Ascending aorta (tissue), 2 donors: ENCODE measurements at regions not wholly inside any gene's neighbourhood (a gene's known extent, or its start where the extent isn't known, plus 50 kb on each side); places are given as distances from the start of the nearest gene placed in this dataset.

ENCODE experiments used
- DNase-seq, 2 donors: peaks; one replicate each; pipeline ENCODE4 v3.0.0-alpha.2; 2019; ENCODE audit warnings: low spot score in 2 of 2
- H3K27ac ChIP-seq, 2 donors: fragments of 200-600 bp; sonication (generic); one replicate each; pipeline ENCODE4 v1.5.1; 2016 to 2017; ENCODE audit warnings: mild to moderate bottlenecking in 1 of 2
- H3K27me3 ChIP-seq: fragments of 200-600 bp; sonication (generic); one replicate; pipeline ENCODE4 v1.5.1; 2017
- H3K36me3 ChIP-seq, 2 donors: fragments of 200-600 bp; sonication (generic); one replicate each; pipeline ENCODE4 v1.5.1; 2016
- H3K4me1 ChIP-seq, 2 donors: fragments of 200-600 bp; sonication (generic); one replicate each; pipeline ENCODE4 v1.5.1; 2016 to 2017; ENCODE audit warnings: mild to moderate bottlenecking in 1 of 2
- H3K4me3 ChIP-seq, 2 donors: fragments of 200-600 bp; sonication (generic); one replicate each; pipeline ENCODE4 v1.5.1; 2016 to 2017; ENCODE audit warnings: mild to moderate bottlenecking in 1 of 2
- H3K9me3 ChIP-seq, 2 donors: fragments of 200-600 bp; sonication (generic); one replicate each; pipeline ENCODE4 v1.5.1; 2016
- intact Hi-C: fragments of 100-400 bp; cut with DNase I; formaldehyde crosslinking; loops from one replicate; pipeline ENCODE4 v1.15.1; 2023
- TF ChIP-seq, protein P1 (sequence below), 3 experiments: fragments of 200-600 bp in 2 of 3; fragments of 450-650 bp in 1 of 3; sonication (generic) in 2 of 3; IDR thresholded peaks; one replicate each; pipeline ENCODE4 v1.5.1; 2016 to 2019; ENCODE audit warnings: antibody characterized with exemption in 3 of 3, mild to moderate bottlenecking in 1 of 3, moderate library complexity in 1 of 3

DNA sequence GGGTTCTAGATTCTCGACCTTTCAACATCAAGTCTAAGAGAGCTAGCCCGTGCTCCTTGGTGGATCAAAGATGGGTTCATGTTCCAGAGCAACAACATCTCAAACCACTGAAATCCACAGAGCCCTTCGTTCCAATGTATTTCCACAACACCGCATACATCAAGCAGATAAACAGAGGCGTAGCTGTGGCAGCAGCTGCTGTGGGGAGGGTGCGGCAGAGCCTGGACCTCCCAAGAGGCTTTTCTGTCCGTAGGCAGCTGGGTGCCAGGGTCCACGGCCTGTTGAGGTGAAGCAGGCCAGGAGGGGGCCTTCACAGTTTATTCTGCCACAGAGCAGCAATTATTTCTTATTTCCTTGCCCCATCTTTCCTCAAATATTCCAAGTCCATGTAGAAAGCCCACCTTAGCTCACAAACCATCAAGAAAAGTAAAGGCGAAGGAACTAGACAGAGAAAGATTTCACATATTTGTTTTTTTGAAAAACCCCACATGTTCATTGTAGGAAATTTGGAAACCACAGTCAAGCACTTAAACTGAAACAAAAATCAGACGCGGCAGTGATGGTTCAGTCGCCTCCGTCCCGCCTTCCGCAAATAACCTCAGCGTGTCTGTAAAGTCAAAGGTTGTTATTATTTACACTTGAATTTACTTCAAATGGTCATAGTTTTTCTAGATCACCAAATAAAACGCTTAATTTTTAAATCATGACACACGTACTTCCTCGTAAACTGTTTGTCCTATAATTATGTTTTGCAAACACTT, 144.6 kb upstream of the FOXF1 start:
- no peaks in the 10 kb centered on the region for H3K36me3 ChIP-seq
- peaks cover 0 to 4% of the 10 kb centered on the region in 2 donors for H3K4me1 ChIP-seq
- no peak for DNase-seq
- no peak overlapping the region for H3K4me3 ChIP-seq
- no peaks in the 10 kb centered on the region for H3K27me3 ChIP-seq
- intact Hi-C loops: loop anchor here (2.0 kb wide), 1 partner anchor 23 kb away; no protein-coding TSS in a partner anchor
- TF ChIP-seq, protein P1, sequence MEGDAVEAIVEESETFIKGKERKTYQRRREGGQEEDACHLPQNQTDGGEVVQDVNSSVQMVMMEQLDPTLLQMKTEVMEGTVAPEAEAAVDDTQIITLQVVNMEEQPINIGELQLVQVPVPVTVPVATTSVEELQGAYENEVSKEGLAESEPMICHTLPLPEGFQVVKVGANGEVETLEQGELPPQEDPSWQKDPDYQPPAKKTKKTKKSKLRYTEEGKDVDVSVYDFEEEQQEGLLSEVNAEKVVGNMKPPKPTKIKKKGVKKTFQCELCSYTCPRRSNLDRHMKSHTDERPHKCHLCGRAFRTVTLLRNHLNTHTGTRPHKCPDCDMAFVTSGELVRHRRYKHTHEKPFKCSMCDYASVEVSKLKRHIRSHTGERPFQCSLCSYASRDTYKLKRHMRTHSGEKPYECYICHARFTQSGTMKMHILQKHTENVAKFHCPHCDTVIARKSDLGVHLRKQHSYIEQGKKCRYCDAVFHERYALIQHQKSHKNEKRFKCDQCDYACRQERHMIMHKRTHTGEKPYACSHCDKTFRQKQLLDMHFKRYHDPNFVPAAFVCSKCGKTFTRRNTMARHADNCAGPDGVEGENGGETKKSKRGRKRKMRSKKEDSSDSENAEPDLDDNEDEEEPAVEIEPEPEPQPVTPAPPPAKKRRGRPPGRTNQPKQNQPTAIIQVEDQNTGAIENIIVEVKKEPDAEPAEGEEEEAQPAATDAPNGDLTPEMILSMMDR (IDR thresholded peaks at IDR 0.05): no peak
- H3K9me3 ChIP-seq: no peaks in the 10 kb centered on the region
- no peak overlapping the region for H3K27ac ChIP-seq

DNA sequence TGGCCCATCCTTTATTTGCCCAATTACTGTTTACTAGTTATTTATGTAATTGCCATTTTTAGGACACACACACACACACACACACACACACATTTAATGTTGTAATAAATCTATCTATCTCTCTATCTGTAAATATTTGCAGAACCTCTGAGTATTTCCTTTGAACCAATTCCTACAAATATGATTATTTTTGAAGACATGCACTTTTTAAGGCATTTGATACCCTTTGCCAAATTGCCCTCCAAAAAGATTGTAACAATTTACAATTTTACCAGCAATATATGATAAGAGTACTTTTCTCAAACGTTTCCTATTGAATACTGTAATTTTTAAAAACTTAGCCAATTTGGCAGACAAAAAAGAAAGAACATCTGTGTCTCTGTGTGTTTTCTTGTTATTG, 143.8 kb upstream of the FOXF1 start:
- H3K4me3 ChIP-seq: no peak overlapping the region
- intact Hi-C loops: no loop called here
- peaks cover 0 to 4% of the 10 kb centered on the region in 2 donors for H3K4me1 ChIP-seq
- TF ChIP-seq, protein P1 (IDR thresholded peaks at IDR 0.05): no peak
- no peaks in the 10 kb centered on the region for H3K9me3 ChIP-seq
- no peak overlapping the region for H3K27ac ChIP-seq
- H3K27me3 ChIP-seq: no peaks in the 10 kb centered on the region
- no peak for DNase-seq
- H3K36me3 ChIP-seq: no peaks in the 10 kb centered on the region

DNA sequence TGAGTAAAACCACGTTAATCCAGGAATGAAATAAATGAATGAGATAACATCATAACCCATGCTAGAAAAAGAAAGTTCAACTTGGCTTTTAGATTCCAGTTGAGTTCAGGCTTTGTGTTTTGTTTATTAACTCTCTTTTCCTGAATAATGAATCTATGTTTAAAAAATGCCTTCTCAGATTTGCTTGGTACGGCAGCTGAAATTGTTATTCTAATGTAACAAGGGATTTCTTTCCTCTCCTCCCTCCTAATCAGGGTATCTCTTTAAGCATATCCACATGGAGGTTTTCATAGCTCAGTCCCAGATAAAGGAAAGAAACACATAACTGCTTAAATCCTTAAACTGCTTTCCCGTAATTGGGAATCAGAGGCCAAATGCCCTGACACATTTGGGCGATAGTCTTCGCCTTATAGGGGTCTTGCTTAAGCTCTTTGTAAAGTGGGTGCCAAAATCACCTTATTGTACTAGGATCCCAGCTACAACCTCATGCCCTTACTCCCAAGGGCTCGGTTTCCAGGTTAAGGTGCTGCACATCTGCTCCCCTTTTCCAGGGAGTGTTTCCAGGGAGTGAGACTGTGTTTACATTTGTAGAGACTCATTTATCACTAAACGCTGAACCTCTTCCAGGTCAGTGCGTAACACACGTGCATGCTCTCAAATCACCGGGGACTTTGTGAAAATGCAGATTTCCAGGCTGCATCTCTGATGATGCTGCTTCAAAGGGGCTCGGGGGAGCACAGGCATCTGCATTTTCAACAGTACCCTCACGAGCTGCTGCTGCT, 142.8 kb upstream of the FOXF1 start:
- H3K27me3 ChIP-seq: no peaks in the 10 kb centered on the region
- intact Hi-C loops: no loop called here
- peaks cover 0 to 4% of the 10 kb centered on the region in 2 donors for H3K4me1 ChIP-seq
- H3K9me3 ChIP-seq: no peaks in the 10 kb centered on the region
- H3K4me3 ChIP-seq: no peak overlapping the region
- DNase-seq: no peak
- H3K27ac ChIP-seq: no peak overlapping the region
- no peaks in the 10 kb centered on the region for H3K36me3 ChIP-seq
- TF ChIP-seq, protein P1 (IDR thresholded peaks at IDR 0.05): no peak

DNA sequence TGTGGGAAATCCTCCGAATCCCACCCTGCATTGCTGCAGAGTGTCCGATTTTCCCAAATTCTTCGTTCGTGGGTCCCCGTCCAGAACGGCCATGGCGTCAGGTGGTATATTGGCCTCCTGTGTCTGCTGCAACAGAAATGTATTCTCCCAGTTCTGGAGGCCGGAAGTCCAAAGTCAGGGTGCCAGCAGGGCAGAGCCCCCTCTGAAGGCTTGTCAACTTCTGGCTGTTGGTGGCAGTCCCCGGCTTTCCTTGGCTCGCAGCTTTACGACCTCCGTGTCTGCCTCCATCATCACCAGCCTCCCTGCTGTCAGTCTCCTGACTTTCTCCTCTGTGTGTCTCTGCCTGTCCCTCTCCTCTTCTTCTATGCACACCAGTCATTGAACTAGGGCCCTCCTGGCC, 142.1 kb upstream of the FOXF1 start:
- H3K9me3 ChIP-seq: no peaks in the 10 kb centered on the region
- no peaks in the 10 kb centered on the region for H3K36me3 ChIP-seq
- no peak for DNase-seq
- TF ChIP-seq, protein P1 (IDR thresholded peaks at IDR 0.05): no peak
- no peaks in the 10 kb centered on the region for H3K27me3 ChIP-seq
- no peak overlapping the region for H3K27ac ChIP-seq
- peaks cover 0 to 4% of the 10 kb centered on the region in 2 donors for H3K4me1 ChIP-seq
- no peak overlapping the region for H3K4me3 ChIP-seq
- intact Hi-C loops: no loop called here

DNA sequence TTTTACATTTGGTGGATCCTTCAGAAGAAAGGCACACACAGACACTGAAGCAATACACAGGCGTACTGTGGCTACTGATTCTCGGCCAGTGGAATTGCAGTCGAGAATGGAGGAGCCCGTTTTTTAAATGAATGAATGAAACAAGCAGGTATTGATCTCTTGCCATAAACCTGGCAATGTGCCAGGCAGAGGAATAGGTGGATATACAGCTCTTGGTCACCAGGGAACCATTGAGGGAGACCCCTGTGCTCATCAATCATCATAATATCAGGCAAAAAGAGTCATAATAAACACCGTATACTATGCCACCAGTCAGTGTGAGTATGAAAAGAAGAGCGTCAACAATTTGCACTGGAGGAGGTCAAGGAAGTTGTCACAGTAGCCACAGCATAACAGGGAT, 140.3 kb upstream of the FOXF1 start:
- intact Hi-C loops: no loop called here
- no peak overlapping the region for H3K4me3 ChIP-seq
- DNase-seq: no peak
- TF ChIP-seq, protein P1 (IDR thresholded peaks at IDR 0.05): no peak
- H3K4me1 ChIP-seq: no peaks in the 10 kb centered on the region
- H3K9me3 ChIP-seq: peaks cover 0 to 5% of the 10 kb centered on the region in 2 donors
- no peaks in the 10 kb centered on the region for H3K27me3 ChIP-seq
- no peak overlapping the region for H3K27ac ChIP-seq
- no peaks in the 10 kb centered on the region for H3K36me3 ChIP-seq
